HL-60 (cell line): ENCODE measurements at regions not wholly inside any gene's neighbourhood (a gene's known extent, or its start where the extent isn't known, plus 50 kb on each side); places are given as distances from the start of the nearest gene placed in this dataset.

Experiments used
- DNase-seq, 2 experiments: peaks; one replicate each; pipeline ENCODE4 v3.0.0-alpha.2; 2010 to 2020; ENCODE audit warnings: low read depth in 1 of 2, low spot score in 1 of 2
- H3K27ac ChIP-seq: fragments of 250-450 bp; sonication (Bioruptor Pico); replicated peaks from 2 replicates; pipeline ENCODE4 v1.5.1; 2020; ENCODE audit warnings: mild to moderate bottlenecking, moderate library complexity
- H3K27me3 ChIP-seq: fragments of 250-450 bp; sonication (Bioruptor Pico); 2 replicates; pipeline ENCODE4 v1.5.1; 2021; ENCODE audit warnings: mild to moderate bottlenecking, moderate library complexity; ENCODE audit not compliant: insufficient read depth, poor library complexity, severe bottlenecking
- H3K4me3 ChIP-seq: replicated peaks from 2 replicates; pipeline ENCODE4 v1.5.1; 2011; ENCODE audit warnings: mild to moderate bottlenecking, control low read depth, low read length; ENCODE audit not compliant: insufficient read depth
- CTCF ChIP-seq: IDR thresholded peaks from one replicate; pipeline ENCODE4 v1.5.1; 2011; ENCODE audit warnings: low read length, control low read depth, inconsistent platforms; ENCODE audit not compliant: insufficient read depth
- GABPA ChIP-seq: IDR thresholded peaks from 2 replicates; pipeline ENCODE4 v1.6.1; 2012; ENCODE audit warnings: low read depth
- POLR2AphosphoS5 ChIP-seq: IDR thresholded peaks from 2 replicates; pipeline ENCODE4 v1.6.1; 2012; ENCODE audit warnings: low read depth
- SPI1 ChIP-seq: IDR thresholded peaks from 2 replicates; pipeline ENCODE4 v1.6.1; 2012; ENCODE audit warnings: low read depth, mild to moderate bottlenecking, borderline replicate concordance
- TF ChIP-seq, protein P1 (sequence below): IDR thresholded peaks from 2 replicates; pipeline ENCODE4 v1.6.1; 2012; ENCODE audit warnings: low read depth; ENCODE audit not compliant: insufficient replicate concordance

DNA sequence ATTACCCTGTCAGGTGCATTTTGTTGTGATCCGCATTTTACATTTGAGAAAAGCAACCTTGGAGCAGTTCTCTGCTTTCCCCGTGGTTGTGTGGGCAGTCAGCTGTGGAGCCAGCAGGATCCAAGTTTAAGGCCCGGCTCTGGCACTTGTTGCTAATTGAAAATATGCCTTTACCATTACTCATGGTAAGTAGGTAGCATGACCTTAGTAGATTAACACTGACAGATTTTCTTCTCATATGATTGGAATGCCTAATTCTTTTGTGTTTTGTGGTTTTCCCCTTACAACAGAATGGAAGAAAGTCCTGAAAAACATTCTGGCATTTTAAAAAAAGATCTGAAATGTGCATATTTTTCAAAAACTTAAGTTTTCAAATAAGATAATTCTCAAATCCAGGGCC is 246.5 kb upstream of the LRRN1 start:
- no peaks in the 10 kb centered on the region for H3K27me3 ChIP-seq
- DNase-seq = no peak
- H3K4me3 ChIP-seq = no peak overlapping the region
- no peak overlapping the region for H3K27ac ChIP-seq
- TF ChIP-seq, protein P1, sequence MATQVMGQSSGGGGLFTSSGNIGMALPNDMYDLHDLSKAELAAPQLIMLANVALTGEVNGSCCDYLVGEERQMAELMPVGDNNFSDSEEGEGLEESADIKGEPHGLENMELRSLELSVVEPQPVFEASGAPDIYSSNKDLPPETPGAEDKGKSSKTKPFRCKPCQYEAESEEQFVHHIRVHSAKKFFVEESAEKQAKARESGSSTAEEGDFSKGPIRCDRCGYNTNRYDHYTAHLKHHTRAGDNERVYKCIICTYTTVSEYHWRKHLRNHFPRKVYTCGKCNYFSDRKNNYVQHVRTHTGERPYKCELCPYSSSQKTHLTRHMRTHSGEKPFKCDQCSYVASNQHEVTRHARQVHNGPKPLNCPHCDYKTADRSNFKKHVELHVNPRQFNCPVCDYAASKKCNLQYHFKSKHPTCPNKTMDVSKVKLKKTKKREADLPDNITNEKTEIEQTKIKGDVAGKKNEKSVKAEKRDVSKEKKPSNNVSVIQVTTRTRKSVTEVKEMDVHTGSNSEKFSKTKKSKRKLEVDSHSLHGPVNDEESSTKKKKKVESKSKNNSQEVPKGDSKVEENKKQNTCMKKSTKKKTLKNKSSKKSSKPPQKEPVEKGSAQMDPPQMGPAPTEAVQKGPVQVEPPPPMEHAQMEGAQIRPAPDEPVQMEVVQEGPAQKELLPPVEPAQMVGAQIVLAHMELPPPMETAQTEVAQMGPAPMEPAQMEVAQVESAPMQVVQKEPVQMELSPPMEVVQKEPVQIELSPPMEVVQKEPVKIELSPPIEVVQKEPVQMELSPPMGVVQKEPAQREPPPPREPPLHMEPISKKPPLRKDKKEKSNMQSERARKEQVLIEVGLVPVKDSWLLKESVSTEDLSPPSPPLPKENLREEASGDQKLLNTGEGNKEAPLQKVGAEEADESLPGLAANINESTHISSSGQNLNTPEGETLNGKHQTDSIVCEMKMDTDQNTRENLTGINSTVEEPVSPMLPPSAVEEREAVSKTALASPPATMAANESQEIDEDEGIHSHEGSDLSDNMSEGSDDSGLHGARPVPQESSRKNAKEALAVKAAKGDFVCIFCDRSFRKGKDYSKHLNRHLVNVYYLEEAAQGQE = no peak
- TF ChIP-seq GABPA = no peak
- TF ChIP-seq CTCF = no peak
- no peak for TF ChIP-seq SPI1
- no peak for TF ChIP-seq POLR2AphosphoS5

- Histone ChIP-seq H3K4me3 (no peak overlapping the region), H3K27ac (no peak overlapping the region), H3K27me3 (no peaks in the 10 kb centered on the region)
- TF ChIP-seq POLR2AphosphoS5 = no peak
- no peak for TF ChIP-seq CTCF
- no peak for TF ChIP-seq GABPA
- TF ChIP-seq SPI1 = no peak
- TF ChIP-seq, protein P1 = no peak
- no peak for DNase-seq
Measured at GRCh38 chr3:3551981-3552380, 247.2 kb upstream of the LRRN1 start.

DNA sequence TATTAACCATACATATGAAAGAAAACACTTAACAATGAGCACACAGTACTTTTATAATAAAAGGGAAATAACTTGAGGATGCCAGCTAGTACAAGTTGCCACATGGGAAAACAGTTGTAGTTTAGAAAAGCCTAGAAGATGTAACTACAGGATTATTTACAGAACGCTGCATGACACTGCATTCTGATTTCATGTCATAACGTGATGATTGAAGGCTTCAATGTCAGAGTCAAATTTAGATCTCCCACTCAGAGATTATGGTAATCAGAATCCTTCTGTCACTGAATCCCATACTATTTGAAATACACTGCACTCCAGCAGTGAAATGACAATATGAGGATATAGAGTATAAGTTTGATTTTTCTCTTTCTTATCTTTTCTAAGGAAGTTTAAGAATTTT is 253.9 kb upstream of the LRRN1 start:
- TF ChIP-seq GABPA = no peak

DNA sequence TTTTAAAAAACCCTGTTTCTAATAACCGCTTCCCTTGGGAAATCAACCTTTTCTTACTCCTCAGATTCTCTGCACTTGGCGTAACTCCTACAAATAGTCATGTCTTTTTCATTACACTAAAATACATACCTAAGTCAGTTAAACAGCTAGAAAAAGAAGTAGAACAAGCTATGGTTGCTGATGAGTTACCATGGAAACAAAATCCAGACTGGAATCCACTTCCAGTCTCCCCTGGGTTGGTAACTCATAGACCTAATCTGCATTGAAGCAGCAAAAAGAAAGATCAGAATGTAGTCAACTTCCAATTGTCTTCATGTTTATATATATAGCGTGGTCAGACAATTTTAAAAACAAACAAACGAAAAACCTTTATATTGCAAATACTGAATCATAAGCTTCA is 260.8 kb upstream of the LRRN1 start:
- DNase-seq = no peak
- TF ChIP-seq POLR2AphosphoS5 = no peak
- no peak for TF ChIP-seq CTCF
- TF ChIP-seq, protein P1 = no peak
- TF ChIP-seq GABPA = no peak
- TF ChIP-seq SPI1 = no peak
- no peaks in the 10 kb centered on the region for H3K27me3 ChIP-seq
- no peak overlapping the region for H3K4me3 ChIP-seq
- no peak overlapping the region for H3K27ac ChIP-seq

More for the DNA sequence above, 253.9 kb upstream of the LRRN1 start:
- H3K27me3 ChIP-seq = no peaks in the 10 kb centered on the region
- H3K4me3 ChIP-seq = no peak overlapping the region
- no peak overlapping the region for H3K27ac ChIP-seq
- DNase-seq = no peak
